GM23248 (cell line): ENCODE measurements at regions not wholly inside any gene's neighbourhood (a gene's known extent, or its start where the extent isn't known, plus 50 kb on each side); places are given as distances from the start of the nearest gene placed in this dataset.

Source experiments
- EZH2 ChIP-seq: fragments of 200-600 bp; sonication (generic); IDR thresholded peaks from 2 replicates; pipeline ENCODE4 v1.6.1; 2018; ENCODE audit warnings: antibody characterized with exemption, mild to moderate bottlenecking; ENCODE audit not compliant: insufficient read depth, poor library complexity, severe bottlenecking
- EZH2phosphoT487 ChIP-seq: fragments of 200-600 bp; sonication (generic); IDR thresholded peaks from 2 replicates; pipeline ENCODE4 v1.6.1; 2018; ENCODE audit warnings: antibody characterized with exemption, moderate library complexity, mild to moderate bottlenecking, low read depth; ENCODE audit not compliant: insufficient read depth

- TF ChIP-seq EZH2 (no peak), EZH2phosphoT487 (no peak)
Measured at GRCh38 chr14:29156096-29156495, 389.5 kb downstream of the FOXG1 start.
